Left ventricle myocardium inferior (tissue), 1 donor: ENCODE measurements at regions not wholly inside any gene's neighbourhood (a gene's known extent, or its start where the extent isn't known, plus 50 kb on each side); places are given as distances from the start of the nearest gene placed in this dataset.

ENCODE experiments used
- DNase-seq: peaks from one replicate; pipeline ENCODE4 v3.0.0-alpha.2; 2020
- H3K27ac ChIP-seq: fragments of 200-600 bp; replicated peaks from 2 replicates; pipeline ENCODE4 v1.8.0; 2021
- H3K27me3 ChIP-seq: fragments of 200-600 bp; 2 replicates; pipeline ENCODE4 v1.8.0; 2021; ENCODE audit warnings: low read depth
- H3K36me3 ChIP-seq: fragments of 200-600 bp; 2 replicates; pipeline ENCODE4 v1.8.0; 2021
- H3K4me1 ChIP-seq: fragments of 200-600 bp; 2 replicates; pipeline ENCODE4 v1.8.0; 2021
- H3K4me3 ChIP-seq: fragments of 200-600 bp; 2 replicates; pipeline ENCODE4 v1.8.0; 2021; ENCODE audit warnings: mild to moderate bottlenecking, moderate library complexity
- H3K9me3 ChIP-seq: fragments of 200-600 bp; replicated peaks from 2 replicates; pipeline ENCODE4 v1.8.0; 2021
- intact Hi-C: fragments of 100-400 bp; cut with micrococcal nuclease; formaldehyde crosslinking; loops from one replicate; pipeline ENCODE4 v1.11.0; 2022
- TF ChIP-seq, protein P1 (sequence below): fragments of 200-600 bp; IDR thresholded peaks from 2 replicates; pipeline ENCODE4 v1.8.0; 2021; ENCODE audit warnings: antibody characterized with exemption, mild to moderate bottlenecking, borderline replicate concordance
- donor health status: DM: no; HTN: yes; CAD: no; lungs with severe emphysema.

DNA sequence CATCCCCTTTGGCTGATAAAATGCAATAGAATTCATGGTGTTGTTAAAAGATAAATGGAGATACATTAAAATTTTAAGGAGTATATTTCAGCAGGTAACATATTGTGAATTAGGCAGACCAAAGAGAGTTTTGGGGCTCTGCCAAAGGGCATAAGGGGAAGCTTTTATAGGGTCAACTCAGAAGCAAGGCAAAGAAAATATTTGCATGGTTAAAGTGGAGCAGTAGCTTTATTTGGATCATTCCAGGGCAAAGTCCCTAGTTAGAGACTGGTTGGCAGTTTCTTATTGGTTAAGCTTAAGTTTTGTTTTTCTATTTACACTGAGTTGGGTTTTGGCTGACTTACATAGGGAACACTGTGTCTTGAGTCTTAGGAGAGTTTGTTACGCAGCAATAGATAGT is 75.1 kb upstream of the CA10 start:
- Histone ChIP-seq H3K4me3 (no peak overlapping the region), H3K27me3 (peaks cover 8% of the 10 kb centered on the region), H3K4me1 (no peaks in the 10 kb centered on the region), H3K36me3 (no peaks in the 10 kb centered on the region), H3K27ac (no peak overlapping the region), H3K9me3 (no peaks in the 10 kb centered on the region)
- no peak for DNase-seq
- intact Hi-C loops = no loop called here
- TF ChIP-seq, protein P1, sequence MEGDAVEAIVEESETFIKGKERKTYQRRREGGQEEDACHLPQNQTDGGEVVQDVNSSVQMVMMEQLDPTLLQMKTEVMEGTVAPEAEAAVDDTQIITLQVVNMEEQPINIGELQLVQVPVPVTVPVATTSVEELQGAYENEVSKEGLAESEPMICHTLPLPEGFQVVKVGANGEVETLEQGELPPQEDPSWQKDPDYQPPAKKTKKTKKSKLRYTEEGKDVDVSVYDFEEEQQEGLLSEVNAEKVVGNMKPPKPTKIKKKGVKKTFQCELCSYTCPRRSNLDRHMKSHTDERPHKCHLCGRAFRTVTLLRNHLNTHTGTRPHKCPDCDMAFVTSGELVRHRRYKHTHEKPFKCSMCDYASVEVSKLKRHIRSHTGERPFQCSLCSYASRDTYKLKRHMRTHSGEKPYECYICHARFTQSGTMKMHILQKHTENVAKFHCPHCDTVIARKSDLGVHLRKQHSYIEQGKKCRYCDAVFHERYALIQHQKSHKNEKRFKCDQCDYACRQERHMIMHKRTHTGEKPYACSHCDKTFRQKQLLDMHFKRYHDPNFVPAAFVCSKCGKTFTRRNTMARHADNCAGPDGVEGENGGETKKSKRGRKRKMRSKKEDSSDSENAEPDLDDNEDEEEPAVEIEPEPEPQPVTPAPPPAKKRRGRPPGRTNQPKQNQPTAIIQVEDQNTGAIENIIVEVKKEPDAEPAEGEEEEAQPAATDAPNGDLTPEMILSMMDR = no peak

DNA sequence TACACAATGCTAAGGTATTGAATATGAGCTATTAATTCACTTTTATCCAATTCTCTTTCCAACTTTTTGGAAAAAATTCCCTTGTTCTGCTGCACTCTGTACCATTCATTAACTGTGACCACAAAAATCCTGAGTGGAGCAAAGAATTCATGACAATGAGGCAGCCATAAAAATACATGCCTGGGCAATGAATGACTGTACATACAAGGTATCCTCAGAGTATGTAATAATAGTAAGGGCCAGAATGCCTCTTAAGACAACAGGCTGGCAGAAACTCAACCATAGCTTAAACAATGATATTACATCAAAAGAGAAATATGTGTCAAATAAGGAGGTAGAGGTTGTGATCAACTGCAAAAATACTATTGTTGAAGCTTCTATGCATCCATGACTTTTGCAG is 74.7 kb upstream of the CA10 start:
- intact Hi-C loops = no loop called here
- H3K9me3 ChIP-seq = no peaks in the 10 kb centered on the region
- no peaks in the 10 kb centered on the region for H3K36me3 ChIP-seq
- no peak overlapping the region for H3K4me3 ChIP-seq
- peaks cover 13% of the 10 kb centered on the region for H3K27me3 ChIP-seq
- H3K27ac ChIP-seq = no peak overlapping the region
- TF ChIP-seq, protein P1 = no peak
- no peaks in the 10 kb centered on the region for H3K4me1 ChIP-seq
- no peak for DNase-seq

DNA sequence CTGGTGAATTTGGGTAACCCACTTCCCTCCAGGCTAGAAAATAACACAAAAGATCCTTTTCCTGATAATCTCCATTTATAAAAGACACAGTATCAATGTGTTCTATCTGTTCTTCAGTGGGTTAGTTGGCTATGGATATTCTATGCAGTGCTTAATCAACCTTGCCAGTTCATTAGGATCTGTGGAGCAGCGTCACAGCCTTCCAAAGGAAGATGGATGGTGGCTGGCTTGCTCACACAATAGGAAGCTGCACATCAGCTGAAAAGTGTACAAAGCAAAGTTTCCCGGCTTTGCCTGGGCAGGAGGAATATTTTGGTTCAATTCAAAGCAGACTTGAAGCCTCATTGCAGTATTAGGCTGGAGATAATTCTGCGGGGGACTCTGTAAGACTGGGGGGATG is 70.3 kb upstream of the CA10 start:
- H3K4me3 ChIP-seq = no peak overlapping the region
- no peaks in the 10 kb centered on the region for H3K36me3 ChIP-seq
- intact Hi-C loops = no loop called here

DNA sequence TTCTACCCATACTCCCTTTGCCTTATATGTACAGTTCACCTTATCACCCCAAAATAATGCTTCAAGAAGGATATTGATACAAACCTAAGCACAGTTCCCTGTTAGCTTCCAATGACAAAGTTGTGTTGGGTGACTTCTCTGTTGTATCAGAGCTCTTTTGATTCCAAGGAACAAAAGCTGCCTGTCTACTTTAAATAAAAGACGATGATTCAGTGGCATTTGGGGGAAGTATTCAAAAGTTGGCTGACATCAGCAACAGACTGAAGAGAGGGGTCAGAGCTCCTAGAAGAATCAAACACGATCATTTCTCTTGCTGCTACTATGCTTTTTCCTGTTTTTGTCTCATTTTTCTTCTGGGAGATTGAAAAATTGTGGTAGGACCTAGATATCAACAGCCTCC is 69.4 kb upstream of the CA10 start:
- intact Hi-C loops = no loop called here
- Histone ChIP-seq H3K9me3 (no peaks in the 10 kb centered on the region), H3K36me3 (no peaks in the 10 kb centered on the region), H3K27me3 (peaks cover 20% of the 10 kb centered on the region), H3K4me3 (no peak overlapping the region), H3K4me1 (no peaks in the 10 kb centered on the region), H3K27ac (no peak overlapping the region)
- TF ChIP-seq, protein P1 = no peak
- DNase-seq = no peak

More for the DNA sequence above, 70.3 kb upstream of the CA10 start:
- H3K9me3 ChIP-seq = no peaks in the 10 kb centered on the region
- no peak overlapping the region for H3K27ac ChIP-seq
- peaks cover 20% of the 10 kb centered on the region for H3K27me3 ChIP-seq
- no peaks in the 10 kb centered on the region for H3K4me1 ChIP-seq
- DNase-seq = no peak
- TF ChIP-seq, protein P1 = no peak

DNA sequence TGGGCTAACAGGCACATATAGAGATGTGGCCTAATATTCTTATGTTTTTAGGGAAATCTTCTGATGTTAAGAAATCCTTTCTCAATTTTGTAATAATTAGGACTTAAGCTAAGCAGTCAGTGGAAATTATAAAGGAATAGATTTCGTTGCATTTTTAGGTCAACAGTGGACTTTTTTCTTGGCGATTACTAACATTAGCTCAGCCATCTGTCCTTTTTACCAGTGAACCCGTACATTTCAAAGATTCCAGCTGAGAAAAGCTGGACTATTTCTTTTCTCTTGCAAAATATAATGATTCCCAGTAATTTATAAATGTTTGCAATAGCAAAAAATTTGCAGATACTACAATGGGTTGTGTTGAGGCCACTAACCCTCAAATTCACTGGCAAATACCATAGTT is 54.9 kb upstream of the CA10 start:
- H3K27me3 ChIP-seq = no peaks in the 10 kb centered on the region

More for the DNA sequence above, 54.9 kb upstream of the CA10 start:
- TF ChIP-seq, protein P1 = no peak
- H3K36me3 ChIP-seq = no peaks in the 10 kb centered on the region
- intact Hi-C loops = no loop called here
- H3K4me1 ChIP-seq = no peaks in the 10 kb centered on the region
- no peak overlapping the region for H3K27ac ChIP-seq
- H3K9me3 ChIP-seq = no peaks in the 10 kb centered on the region
- H3K4me3 ChIP-seq = no peak overlapping the region
- DNase-seq = no peak
